GM19240 (cell line): ENCODE measurements at regions not wholly inside any gene's neighbourhood (a gene's known extent, or its start where the extent isn't known, plus 50 kb on each side); places are given as distances from the start of the nearest gene placed in this dataset.
A peak's percentile ranks its signal among the peaks of the same experiment; 100 is the strongest.

ENCODE experiments used
- DNase-seq: peaks from one replicate; pipeline ENCODE4 v3.0.0; 2011; ENCODE audit warnings: low spot score; ENCODE audit not compliant: insufficient read length

GRCh38 chr10:110355141-110355831, 50.6 kb upstream of the SMNDC1 start:
- no peak for DNase-seq

- DNase-seq, result no peak
Measured at GRCh38 chr10:110355922-110356627, 51.4 kb upstream of the SMNDC1 start.

GRCh38 chr10:110356628-110357245, 52.0 kb upstream of the SMNDC1 start:
- peak; percentile 72 for DNase-seq

GRCh38 chr10:110357252-110357780, 52.6 kb upstream of the SMNDC1 start:
- DNase-seq, result no peak

GRCh38 chr10:110357871-110358270, 53.2 kb upstream of the SMNDC1 start:
- DNase-seq, result no peak

- DNase-seq, result no peak
Measured at GRCh38 chr10:110358278-110358677, 53.6 kb upstream of the SMNDC1 start.

GRCh38 chr10:110358869-110359629, 54.3 kb upstream of the SMNDC1 start:
- DNase-seq, result no peak

GRCh38 chr10:110360857-110361474, 56.2 kb upstream of the SMNDC1 start:
- DNase-seq, result no peak

GRCh38 chr10:110361800-110362456, 57.2 kb upstream of the SMNDC1 start:
- DNase-seq, result no peak

- DNase-seq, result no peak
Measured at GRCh38 chr10:110363572-110364411, 59.1 kb upstream of the SMNDC1 start.

GRCh38 chr10:110364531-110364937, 59.8 kb upstream of the SMNDC1 start:
- DNase-seq, result no peak

GRCh38 chr10:110365356-110366143, 60.8 kb upstream of the SMNDC1 start:
- no peak for DNase-seq

- no peak for DNase-seq
Measured at GRCh38 chr10:110366635-110367034, 61.9 kb upstream of the SMNDC1 start.

- DNase-seq, result no peak
Measured at GRCh38 chr10:110368002-110368401, 63.3 kb upstream of the SMNDC1 start.

GRCh38 chr10:110368556-110368955, 63.8 kb upstream of the SMNDC1 start:
- no peak for DNase-seq

- DNase-seq, result no peak
Measured at GRCh38 chr10:110370006-110370405, 65.3 kb upstream of the SMNDC1 start.

- DNase-seq, result no peak
Measured at GRCh38 chr10:110372656-110373055, 67.9 kb upstream of the SMNDC1 start.

- no peak for DNase-seq
Measured at GRCh38 chr10:110373059-110373458, 68.3 kb upstream of the SMNDC1 start.
